ENCODE measurements at regions not wholly inside any gene's neighbourhood (a gene's known extent, or its start where the extent isn't known, plus 50 kb on each side); places are given as distances from the start of the nearest gene placed in this dataset.

DNA sequence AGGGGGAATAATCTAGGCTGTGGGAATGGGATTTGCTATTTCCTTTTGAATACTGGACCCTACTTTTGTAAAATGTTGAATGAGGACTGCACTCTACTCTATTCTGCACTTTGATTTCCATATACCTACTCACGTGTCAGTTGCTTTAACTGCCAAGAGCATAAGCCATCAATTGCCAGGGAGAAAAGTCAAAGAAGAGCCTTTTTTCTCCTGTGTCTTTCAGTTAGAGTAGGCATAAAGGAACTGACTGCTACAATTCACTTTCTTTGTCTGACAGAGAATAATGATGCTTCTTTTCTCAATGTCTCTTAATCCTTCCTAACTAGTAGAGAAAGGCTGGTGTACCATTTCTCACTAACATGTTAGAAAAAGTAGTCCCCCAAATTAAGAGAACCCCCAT is 231.6 kb downstream of the ELAVL2 start:
- TF ChIP-seq, protein P1, sequence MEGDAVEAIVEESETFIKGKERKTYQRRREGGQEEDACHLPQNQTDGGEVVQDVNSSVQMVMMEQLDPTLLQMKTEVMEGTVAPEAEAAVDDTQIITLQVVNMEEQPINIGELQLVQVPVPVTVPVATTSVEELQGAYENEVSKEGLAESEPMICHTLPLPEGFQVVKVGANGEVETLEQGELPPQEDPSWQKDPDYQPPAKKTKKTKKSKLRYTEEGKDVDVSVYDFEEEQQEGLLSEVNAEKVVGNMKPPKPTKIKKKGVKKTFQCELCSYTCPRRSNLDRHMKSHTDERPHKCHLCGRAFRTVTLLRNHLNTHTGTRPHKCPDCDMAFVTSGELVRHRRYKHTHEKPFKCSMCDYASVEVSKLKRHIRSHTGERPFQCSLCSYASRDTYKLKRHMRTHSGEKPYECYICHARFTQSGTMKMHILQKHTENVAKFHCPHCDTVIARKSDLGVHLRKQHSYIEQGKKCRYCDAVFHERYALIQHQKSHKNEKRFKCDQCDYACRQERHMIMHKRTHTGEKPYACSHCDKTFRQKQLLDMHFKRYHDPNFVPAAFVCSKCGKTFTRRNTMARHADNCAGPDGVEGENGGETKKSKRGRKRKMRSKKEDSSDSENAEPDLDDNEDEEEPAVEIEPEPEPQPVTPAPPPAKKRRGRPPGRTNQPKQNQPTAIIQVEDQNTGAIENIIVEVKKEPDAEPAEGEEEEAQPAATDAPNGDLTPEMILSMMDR (IDR thresholded peaks at IDR 0.05; ENCODE audit: insufficient read depth, low read length, poor library complexity, severe bottlenecking), result no peak
- TF ChIP-seq EZH2phosphoT487 (conservative IDR thresholded peaks at IDR 0.05; ENCODE audit: low read length), result no peak

Measured in SU-DHL-6 (cell line).